ENCODE measurements at regions not wholly inside any gene's neighbourhood (a gene's known extent, or its start where the extent isn't known, plus 50 kb on each side); places are given as distances from the start of the nearest gene placed in this dataset.

DNA sequence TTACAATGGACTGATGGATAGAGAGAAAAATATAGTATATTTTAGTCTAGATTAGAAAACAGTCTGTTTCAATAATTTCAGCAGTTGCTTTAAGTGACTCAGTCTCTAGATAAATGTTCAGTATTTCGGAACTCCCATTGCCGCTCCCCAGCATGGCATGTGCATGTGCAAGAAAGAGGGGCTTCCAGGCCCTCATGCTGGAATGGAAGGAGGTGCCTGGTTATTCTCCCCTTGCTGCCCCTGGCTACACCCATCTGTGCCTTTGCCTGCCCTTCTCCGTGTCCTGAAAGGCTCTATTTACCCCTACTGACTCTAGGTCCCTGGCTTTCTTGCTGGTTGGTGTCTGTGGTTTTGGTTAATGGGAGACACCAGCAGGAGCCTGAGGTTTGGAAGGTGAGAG is 115.7 kb upstream of the IFNGR1 start:
- TF ChIP-seq, protein P1, sequence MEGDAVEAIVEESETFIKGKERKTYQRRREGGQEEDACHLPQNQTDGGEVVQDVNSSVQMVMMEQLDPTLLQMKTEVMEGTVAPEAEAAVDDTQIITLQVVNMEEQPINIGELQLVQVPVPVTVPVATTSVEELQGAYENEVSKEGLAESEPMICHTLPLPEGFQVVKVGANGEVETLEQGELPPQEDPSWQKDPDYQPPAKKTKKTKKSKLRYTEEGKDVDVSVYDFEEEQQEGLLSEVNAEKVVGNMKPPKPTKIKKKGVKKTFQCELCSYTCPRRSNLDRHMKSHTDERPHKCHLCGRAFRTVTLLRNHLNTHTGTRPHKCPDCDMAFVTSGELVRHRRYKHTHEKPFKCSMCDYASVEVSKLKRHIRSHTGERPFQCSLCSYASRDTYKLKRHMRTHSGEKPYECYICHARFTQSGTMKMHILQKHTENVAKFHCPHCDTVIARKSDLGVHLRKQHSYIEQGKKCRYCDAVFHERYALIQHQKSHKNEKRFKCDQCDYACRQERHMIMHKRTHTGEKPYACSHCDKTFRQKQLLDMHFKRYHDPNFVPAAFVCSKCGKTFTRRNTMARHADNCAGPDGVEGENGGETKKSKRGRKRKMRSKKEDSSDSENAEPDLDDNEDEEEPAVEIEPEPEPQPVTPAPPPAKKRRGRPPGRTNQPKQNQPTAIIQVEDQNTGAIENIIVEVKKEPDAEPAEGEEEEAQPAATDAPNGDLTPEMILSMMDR (IDR thresholded peaks at IDR 0.05 in 2 of 3, conservative IDR thresholded peaks at IDR 0.05 in 1 of 3; ENCODE audit: borderline replicate concordance in 1 of 3, insufficient read depth in 1 of 3, low read depth in 2 of 3, low read length in 2 of 3), result no peak
- TF ChIP-seq FOSL1 (IDR thresholded peaks at IDR 0.05; ENCODE audit: low read depth), result no peak
- TF ChIP-seq EZH2 (IDR thresholded peaks at IDR 0.05), result no peak
- TF ChIP-seq YY1 (IDR thresholded peaks at IDR 0.05; ENCODE audit: extremely low read depth, insufficient replicate concordance, low read depth, low read length), result no peak
- TF ChIP-seq POLR2A (IDR thresholded peaks at IDR 0.05; ENCODE audit: borderline replicate concordance, extremely low read depth, insufficient read depth, insufficient read length), result no peak
- no peak for TF ChIP-seq POLR2AphosphoS5 (IDR thresholded peaks at IDR 0.05; ENCODE audit: low read depth, low read length)
- TF ChIP-seq TCF7L2 (IDR thresholded peaks at IDR 0.05; ENCODE audit: borderline replicate concordance, extremely low read depth, insufficient read depth, insufficient read length), result no peak
- no peak for TF ChIP-seq JUND (IDR thresholded peaks at IDR 0.05)
- no peak for TF ChIP-seq RAD21 (IDR thresholded peaks at IDR 0.05; ENCODE audit: low read depth)
- TF ChIP-seq, protein P2, sequence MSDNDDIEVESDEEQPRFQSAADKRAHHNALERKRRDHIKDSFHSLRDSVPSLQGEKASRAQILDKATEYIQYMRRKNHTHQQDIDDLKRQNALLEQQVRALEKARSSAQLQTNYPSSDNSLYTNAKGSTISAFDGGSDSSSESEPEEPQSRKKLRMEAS (IDR thresholded peaks at IDR 0.05), result no peak
- TF ChIP-seq ELF1 (IDR thresholded peaks at IDR 0.05; ENCODE audit: borderline replicate concordance, low read depth), result no peak
- no peak for TF ChIP-seq SIN3A (IDR thresholded peaks at IDR 0.05; ENCODE audit: low read depth)
